H1 (cell line): ENCODE measurements at regions not wholly inside any gene's neighbourhood (a gene's known extent, or its start where the extent isn't known, plus 50 kb on each side); places are given as distances from the start of the nearest gene placed in this dataset.

Experiments
- CTCF ChIP-seq, 3 experiments: IDR thresholded peaks; 1 replicate in 2 of 3; 2 replicates in 1 of 3; pipeline versions ENCODE4 v1.5.1 to v1.6.1; 2011; ENCODE audit warnings: low read length in 3 of 3, mild to moderate bottlenecking in 3 of 3, inconsistent platforms in 2 of 3, low read depth in 1 of 3, moderate library complexity in 1 of 3; ENCODE audit not compliant: insufficient read depth in 1 of 3; ENCODE audit errors: control extremely low read depth in 1 of 3
- RAD21 ChIP-seq, 2 experiments: IDR thresholded peaks in 1 of 2; conservative IDR thresholded peaks in 1 of 2; 2 replicates each; pipeline ENCODE4 v1.6.1; 2011; ENCODE audit warnings: low read depth in 2 of 2, low read length in 2 of 2, improper control_type of control experiment in 1 of 2, inconsistent platforms in 1 of 2, mild to moderate bottlenecking in 1 of 2, moderate library complexity in 1 of 2
- TF ChIP-seq, protein P1 (sequence below): fragments of 300-600 bp; sonication (generic); IDR thresholded peaks from 2 replicates; pipeline ENCODE4 v1.7.1; 2012; ENCODE audit warnings: low read length, moderate library complexity, mild to moderate bottlenecking, inconsistent platforms; ENCODE audit not compliant: insufficient replicate concordance

- TF ChIP-seq, protein P1, sequence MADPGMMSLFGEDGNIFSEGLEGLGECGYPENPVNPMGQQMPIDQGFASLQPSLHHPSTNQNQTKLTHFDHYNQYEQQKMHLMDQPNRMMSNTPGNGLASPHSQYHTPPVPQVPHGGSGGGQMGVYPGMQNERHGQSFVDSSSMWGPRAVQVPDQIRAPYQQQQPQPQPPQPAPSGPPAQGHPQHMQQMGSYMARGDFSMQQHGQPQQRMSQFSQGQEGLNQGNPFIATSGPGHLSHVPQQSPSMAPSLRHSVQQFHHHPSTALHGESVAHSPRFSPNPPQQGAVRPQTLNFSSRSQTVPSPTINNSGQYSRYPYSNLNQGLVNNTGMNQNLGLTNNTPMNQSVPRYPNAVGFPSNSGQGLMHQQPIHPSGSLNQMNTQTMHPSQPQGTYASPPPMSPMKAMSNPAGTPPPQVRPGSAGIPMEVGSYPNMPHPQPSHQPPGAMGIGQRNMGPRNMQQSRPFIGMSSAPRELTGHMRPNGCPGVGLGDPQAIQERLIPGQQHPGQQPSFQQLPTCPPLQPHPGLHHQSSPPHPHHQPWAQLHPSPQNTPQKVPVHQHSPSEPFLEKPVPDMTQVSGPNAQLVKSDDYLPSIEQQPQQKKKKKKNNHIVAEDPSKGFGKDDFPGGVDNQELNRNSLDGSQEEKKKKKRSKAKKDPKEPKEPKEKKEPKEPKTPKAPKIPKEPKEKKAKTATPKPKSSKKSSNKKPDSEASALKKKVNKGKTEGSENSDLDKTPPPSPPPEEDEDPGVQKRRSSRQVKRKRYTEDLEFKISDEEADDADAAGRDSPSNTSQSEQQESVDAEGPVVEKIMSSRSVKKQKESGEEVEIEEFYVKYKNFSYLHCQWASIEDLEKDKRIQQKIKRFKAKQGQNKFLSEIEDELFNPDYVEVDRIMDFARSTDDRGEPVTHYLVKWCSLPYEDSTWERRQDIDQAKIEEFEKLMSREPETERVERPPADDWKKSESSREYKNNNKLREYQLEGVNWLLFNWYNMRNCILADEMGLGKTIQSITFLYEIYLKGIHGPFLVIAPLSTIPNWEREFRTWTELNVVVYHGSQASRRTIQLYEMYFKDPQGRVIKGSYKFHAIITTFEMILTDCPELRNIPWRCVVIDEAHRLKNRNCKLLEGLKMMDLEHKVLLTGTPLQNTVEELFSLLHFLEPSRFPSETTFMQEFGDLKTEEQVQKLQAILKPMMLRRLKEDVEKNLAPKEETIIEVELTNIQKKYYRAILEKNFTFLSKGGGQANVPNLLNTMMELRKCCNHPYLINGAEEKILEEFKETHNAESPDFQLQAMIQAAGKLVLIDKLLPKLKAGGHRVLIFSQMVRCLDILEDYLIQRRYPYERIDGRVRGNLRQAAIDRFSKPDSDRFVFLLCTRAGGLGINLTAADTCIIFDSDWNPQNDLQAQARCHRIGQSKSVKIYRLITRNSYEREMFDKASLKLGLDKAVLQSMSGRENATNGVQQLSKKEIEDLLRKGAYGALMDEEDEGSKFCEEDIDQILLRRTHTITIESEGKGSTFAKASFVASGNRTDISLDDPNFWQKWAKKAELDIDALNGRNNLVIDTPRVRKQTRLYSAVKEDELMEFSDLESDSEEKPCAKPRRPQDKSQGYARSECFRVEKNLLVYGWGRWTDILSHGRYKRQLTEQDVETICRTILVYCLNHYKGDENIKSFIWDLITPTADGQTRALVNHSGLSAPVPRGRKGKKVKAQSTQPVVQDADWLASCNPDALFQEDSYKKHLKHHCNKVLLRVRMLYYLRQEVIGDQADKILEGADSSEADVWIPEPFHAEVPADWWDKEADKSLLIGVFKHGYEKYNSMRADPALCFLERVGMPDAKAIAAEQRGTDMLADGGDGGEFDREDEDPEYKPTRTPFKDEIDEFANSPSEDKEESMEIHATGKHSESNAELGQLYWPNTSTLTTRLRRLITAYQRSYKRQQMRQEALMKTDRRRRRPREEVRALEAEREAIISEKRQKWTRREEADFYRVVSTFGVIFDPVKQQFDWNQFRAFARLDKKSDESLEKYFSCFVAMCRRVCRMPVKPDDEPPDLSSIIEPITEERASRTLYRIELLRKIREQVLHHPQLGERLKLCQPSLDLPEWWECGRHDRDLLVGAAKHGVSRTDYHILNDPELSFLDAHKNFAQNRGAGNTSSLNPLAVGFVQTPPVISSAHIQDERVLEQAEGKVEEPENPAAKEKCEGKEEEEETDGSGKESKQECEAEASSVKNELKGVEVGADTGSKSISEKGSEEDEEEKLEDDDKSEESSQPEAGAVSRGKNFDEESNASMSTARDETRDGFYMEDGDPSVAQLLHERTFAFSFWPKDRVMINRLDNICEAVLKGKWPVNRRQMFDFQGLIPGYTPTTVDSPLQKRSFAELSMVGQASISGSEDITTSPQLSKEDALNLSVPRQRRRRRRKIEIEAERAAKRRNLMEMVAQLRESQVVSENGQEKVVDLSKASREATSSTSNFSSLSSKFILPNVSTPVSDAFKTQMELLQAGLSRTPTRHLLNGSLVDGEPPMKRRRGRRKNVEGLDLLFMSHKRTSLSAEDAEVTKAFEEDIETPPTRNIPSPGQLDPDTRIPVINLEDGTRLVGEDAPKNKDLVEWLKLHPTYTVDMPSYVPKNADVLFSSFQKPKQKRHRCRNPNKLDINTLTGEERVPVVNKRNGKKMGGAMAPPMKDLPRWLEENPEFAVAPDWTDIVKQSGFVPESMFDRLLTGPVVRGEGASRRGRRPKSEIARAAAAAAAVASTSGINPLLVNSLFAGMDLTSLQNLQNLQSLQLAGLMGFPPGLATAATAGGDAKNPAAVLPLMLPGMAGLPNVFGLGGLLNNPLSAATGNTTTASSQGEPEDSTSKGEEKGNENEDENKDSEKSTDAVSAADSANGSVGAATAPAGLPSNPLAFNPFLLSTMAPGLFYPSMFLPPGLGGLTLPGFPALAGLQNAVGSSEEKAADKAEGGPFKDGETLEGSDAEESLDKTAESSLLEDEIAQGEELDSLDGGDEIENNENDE, result no peak
- peak; percentile 27 to 41; a peak in 2 of 4 replicates for TF ChIP-seq RAD21 (IDR thresholded peaks at IDR 0.05 in 1 of 2, conservative IDR thresholded peaks at IDR 0.05 in 1 of 2; ENCODE audit: low read depth in 2 of 2, low read length in 2 of 2)
- TF ChIP-seq CTCF (IDR thresholded peaks at IDR 0.05; ENCODE audit: control extremely low read depth in 1 of 3, insufficient read depth in 1 of 3, low read depth in 1 of 3, low read length in 3 of 3), result peak in 1 of 3 experiments; percentile 1; a peak in 2 of 4 replicates
These were observed 287.6 kb upstream of the STT3B start (continued) for GRCh38 chr3:31244929-31245817.
